ENCODE measurements at regions not wholly inside any gene's neighbourhood (a gene's known extent, or its start where the extent isn't known, plus 50 kb on each side); places are given as distances from the start of the nearest gene placed in this dataset.
"Not testable (repeated sequence)": the region's sequence is repeated elsewhere in the genome, so short reads cannot be mapped to it uniquely, and the experiment has no call there.

DNA sequence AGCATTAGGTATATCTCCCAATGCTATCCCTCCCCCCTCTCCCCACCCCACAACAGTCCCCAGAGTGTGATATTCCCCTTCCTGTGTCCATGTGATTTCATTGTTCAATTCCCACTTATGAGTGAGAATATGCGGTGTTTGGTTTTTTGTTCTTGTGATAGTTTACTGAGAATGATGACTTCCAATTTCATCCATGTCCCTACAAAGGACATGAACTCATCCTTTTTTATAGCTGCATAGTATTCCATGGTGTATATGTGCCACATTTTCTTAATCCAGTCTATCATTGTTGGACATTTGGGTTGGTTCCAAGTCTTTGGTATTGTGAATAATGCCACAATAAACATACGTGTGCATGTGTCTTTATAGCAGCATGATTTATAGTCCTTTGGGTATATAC is 194.6 kb upstream of the WSB1 start:
- not testable (repeated sequence) for FAIRE-seq

GRCh38 chr17:27104605-27105221 is 189.2 kb upstream of the WSB1 start:
- FAIRE-seq, result not testable (repeated sequence)

DNA sequence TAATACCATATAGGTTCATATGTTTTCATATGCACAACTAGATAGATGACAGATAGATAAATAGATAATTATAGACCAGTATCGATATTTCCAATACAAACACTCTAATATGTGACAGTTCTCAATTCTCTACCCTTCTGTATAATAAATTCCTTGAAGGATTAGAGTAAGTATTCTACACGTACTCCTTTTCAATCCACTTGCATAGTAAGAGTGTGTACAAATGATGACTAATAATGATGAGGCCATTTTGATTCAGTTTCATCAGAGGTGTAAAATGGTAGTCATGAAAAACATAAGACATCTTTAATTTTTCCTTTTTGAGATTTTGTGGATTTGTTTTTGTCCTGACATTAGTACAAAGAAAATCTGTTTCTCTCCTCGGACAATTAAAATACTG is 188.3 kb upstream of the WSB1 start:
- no peak for FAIRE-seq

DNA sequence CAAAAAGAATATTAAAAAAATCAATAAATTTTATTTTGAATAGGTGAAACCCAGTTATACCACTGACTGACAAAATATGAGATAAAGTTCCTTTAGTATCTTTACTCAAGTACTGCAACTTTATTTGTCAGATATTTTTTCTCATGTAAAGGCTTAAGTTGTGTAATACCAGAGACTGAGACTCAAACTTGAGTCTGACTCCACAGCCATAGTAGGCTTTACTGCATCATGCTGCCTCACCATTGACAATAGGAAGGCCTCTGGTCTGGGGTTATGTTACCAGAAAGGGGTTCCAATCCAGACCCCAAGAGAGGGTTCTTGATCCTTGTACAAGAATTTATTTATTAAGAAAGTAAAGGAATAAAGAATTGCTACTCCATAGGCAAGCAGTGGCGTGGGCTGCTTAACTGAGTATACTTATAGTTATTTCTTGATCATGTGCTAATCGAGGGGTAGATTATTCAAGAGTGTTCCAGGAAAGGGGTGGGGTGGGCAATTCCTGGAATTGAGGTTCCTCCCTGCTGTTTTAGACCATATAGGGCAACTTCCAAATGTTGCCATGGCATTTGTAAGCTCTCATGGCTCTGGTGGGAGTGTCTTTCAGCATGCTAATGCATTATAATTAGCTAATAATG is 187.4 kb upstream of the WSB1 start:
- no peak for FAIRE-seq

DNA sequence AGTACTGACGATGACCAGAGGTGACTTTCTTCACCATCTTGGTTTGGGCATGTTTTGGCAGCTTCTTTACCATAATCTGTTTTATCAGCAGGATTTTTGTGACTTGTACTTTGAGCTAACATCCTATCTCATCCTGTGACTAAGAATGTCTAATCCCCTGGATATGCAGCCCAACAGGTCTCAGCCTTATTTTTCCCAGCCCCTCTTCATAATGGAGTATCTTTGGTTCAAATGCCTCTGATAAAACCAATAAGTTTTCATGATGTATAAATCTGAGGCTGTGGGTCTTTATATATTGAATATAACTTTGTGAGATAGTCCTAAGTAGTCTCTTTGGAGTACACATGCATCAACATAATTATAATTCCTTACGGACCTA is 186.9 kb upstream of the WSB1 start:
- FAIRE-seq, result no peak

GRCh38 chr17:27107386-27108328 is 186.3 kb upstream of the WSB1 start:
- FAIRE-seq, result not testable (repeated sequence)

GRCh38 chr17:27109346-27109745 is 184.6 kb upstream of the WSB1 start:
- no peak for FAIRE-seq

DNA sequence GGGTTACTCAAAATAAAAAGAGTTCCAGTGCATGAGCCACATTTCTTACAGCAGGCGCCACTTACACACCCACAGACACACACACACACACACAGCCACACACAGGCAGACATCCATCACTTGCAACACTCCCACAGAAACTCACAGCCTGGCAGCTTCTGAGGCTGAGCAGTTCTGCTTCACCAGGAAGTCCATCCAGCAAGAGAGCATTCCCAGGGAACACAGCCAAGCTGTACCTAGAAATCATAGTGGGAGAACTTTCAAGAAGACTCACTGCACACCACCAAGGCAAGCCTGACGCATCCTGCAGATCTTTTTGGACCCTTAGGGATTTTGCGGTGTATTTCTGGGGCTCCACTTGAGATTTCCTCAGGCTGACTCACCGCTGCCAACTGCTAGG is 140.9 kb upstream of the WSB1 start:
- FAIRE-seq, result no peak

DNA sequence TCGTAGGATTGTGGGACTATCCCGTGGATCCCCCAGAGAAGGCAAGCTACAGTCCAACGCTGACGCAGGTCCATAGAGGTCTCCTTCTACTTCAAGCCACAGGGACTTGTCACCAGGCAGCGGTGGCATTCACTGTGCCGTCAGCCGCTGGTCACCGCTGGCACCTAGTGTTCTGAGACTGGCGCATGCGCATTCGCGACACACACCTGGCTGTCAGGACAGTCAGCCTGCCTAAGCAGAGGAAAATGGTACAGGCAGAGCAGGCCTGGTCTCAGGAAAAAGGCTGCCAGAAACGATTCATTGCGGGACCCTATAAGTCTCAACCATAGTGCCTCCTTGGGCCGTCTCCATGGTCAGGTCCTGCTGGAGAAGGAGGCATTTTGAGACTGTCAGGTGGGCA is 138.0 kb upstream of the WSB1 start:
- no peak for FAIRE-seq

DNA sequence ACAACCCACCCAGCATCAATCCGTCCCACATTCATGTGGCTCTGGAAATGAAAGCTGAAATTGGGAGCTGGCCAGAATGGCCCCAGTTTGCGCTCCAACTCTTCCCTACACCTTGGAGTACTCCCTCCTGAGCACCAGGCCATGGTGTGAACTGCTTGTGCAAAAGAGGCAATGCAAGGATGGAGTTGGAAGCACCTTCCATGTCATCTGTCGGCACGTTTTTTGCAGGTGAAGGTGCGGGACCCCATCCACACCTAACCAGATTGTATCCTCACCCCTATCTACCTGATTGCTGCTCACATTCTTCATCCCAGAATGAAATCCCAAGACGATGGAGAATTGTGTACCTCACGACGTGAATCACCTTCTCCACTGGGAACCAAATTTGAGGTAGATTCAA is 136.6 kb upstream of the WSB1 start:
- FAIRE-seq, result no peak

GRCh38 chr17:27157898-27158297 is 136.0 kb upstream of the WSB1 start:
- no peak for FAIRE-seq

DNA sequence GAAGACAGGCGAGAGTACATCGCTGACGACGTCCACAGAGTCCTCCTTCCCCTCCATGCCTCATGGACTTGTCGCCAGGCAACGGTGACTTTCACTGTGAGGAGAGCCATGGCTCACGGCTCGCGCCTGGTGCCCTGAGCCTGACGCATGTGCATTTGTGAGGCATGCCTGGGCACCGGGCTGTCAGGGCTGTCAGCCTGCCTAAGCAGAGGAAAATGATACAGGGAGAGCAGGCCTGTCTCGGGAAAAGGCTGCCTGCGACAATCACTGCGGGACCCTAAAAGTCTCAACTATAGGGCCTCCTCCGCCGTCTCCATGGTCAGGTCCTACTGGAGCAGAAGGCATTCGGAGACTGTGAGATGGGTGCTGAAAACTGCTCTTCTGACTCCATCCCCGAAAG is 135.5 kb upstream of the WSB1 start:
- FAIRE-seq, result no peak

DNA sequence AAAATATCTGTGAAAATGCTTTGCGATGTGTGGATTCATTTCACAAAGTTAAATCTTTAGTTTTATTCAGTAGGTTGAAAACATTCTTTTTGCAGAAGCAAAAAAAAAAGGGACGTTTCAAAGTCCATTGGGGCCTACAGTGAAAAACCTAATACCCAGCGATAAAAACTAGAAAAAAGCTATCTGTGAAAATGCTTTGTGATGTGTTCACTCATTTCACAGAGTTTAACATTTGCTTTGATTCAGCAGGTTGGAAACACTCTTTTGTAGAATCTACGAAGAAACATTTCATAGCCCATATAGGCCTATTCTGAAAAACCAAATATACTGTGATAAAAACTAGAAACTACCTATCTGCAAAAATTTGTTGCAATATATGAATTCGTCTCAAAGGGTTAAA is 113.6 kb upstream of the WSB1 start:
- no peak for FAIRE-seq

GRCh38 chr17:27181379-27181925 is 112.5 kb upstream of the WSB1 start:
- FAIRE-seq, result not testable (repeated sequence)

DNA sequence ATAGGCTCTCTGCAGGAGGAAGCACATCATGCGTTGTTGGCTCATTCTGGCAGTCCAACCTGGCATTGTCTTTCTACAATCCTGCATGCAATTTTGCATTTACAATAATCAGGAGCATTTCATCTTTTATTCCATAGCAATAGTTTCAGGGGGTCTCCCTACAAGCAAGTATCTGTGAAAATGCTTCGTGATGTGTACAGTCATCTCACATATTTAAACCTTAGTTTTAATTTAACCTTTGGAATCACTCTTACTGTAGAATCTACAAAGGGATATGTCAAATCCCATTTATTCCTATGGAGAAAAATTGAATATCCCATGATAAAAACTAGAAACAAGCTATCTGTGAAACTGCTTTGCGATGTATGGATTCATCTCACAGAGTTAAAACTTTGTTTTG is 112.0 kb upstream of the WSB1 start:
- FAIRE-seq, result no peak

DNA sequence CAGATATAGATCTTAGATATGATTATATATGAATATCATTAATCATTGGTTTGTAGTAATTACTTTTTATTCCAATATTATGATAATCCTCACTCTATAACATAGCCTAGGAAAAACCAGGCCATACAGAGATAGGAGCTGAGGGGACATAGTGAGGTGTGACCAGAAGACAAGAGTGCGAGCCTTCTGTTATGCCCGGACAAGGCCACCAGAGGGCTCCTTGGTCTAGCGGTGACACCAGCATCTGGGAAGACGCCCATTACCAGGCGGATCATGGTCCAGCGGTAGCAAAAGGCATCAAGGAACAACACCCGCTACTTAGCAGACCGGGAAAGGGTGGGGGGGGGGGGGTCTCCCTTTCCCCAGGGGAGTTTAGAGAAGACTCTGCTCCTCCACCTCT is 96.4 kb upstream of the WSB1 start:
- not testable (repeated sequence) for FAIRE-seq

DNA sequence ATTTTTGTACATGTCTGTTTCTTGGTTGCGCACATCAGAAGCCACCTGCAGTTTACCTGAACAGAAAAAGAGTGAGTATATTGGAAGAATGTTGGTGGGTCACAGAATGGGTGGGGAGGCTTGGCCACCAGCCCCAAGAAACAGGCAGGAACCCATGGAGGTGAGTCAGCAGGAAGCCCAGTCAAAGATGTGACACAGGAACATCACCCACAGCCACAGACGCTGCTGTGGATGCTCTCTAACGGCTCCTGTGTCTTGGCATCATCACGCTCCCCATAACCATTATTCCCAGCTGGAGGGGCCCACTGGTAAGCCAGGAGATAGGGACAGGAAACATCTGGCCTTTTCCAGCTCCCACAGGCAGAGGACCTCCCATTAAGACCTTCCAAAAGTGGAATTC is 94.0 kb upstream of the WSB1 start:
- no peak for FAIRE-seq

- no peak for FAIRE-seq
Observed at GRCh38 chr17:27200476-27200875, 93.4 kb upstream of the WSB1 start.

- FAIRE-seq, result no peak
Observed at GRCh38 chr17:27203241-27203640, 90.7 kb upstream of the WSB1 start.

DNA sequence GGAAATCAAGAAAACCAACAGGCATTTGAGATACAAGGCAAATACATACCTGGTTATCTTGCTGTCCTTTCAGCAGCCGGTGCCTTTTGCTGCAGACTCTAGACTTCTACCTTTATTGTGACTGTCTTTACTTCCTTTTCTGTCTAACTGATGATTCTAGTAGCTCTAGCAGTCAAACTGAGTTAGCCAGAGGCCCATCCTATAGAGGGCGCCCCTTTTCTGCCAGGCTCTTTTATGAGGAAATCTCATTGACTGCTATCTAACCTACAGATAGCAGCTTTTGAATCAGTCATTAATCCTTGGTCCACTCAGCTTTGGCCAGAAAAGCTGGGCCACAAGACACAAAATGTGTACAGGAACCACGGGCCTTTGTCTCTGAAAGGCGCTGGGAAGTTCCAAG is 87.5 kb upstream of the WSB1 start:
- no peak for FAIRE-seq

DNA sequence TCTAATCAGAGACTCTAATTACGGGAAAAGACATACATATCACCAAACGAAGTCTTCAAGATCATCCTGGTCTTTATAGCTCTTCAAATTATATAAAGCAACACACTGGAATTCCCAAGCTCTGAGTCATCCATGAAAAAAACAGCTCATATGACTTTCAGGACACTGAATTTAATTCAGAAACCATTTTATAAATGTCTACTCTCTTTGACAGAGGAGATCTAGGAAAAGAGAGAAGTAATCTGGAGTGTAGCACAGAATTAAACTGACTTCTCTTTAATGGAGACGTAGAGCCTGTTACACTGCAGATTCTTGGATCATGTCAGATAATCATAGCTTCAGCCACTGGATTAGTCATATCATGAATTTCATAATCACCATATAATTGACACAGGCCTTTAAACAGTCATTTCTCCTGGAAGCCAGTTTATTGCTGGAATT is 86.8 kb upstream of the WSB1 start:
- no peak for FAIRE-seq

- FAIRE-seq, result not testable (repeated sequence)
Observed at GRCh38 chr17:27208370-27208769, 85.5 kb upstream of the WSB1 start.

DNA sequence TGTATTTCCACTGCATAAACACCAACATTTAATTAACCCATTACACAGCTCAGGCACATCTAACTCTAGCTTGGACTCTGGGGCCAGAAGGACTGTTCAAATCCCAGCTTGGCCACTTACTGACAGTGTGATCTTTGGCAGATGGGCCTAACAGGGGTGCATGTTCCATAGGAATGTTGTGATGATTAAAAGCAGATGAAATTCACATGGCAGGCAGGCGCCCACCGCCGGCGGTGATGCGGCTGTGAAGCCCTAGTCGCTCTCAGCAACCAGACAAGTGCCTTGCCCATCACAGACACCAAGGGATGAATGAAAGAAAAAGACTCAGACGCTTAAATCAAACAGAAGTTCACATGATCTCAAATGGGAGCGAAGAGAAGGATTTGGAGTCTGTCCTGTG is 84.6 kb upstream of the WSB1 start:
- no peak for FAIRE-seq

DNA sequence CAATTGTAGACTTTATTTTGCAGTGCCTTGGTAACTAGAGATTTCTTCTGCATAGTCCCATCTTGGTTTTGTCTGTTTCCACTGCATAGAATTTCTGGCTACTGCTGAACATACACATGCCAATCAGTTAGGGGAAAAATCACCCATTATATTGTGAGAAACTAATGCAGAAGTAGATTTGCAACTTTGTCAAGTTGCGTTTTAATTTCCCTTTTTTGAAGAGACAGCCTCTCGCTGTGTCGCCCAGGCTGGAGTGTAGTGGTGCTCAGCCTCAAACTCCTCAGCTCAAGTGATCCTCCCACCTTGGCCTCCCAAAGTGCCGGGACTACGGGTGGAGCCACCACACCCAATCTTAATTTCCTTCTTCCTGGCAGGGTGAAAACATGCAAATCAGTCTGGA is 83.1 kb upstream of the WSB1 start:
- not testable (repeated sequence) for FAIRE-seq
